Progenitor cell of endocrine pancreas (in vitro differentiated cells): ENCODE measurements at regions not wholly inside any gene's neighbourhood (a gene's known extent, or its start where the extent isn't known, plus 50 kb on each side); places are given as distances from the start of the nearest gene placed in this dataset.

Experiments used
- DNase-seq: peaks from one replicate; pipeline ENCODE4 v3.0.0; 2021; ENCODE audit warnings: low spot score; ENCODE audit not compliant: unreplicated experiment
- H3K27ac Mint-ChIP-seq: 2 replicates; pipeline ENCODE4 v1.8.0; 2021; ENCODE audit warnings: mild to moderate bottlenecking, moderate library complexity, mixed read lengths
- H3K27me3 Mint-ChIP-seq: 2 replicates; pipeline ENCODE4 v1.8.0; 2021; ENCODE audit warnings: mixed read lengths
- H3K36me3 Mint-ChIP-seq: 2 replicates; pipeline ENCODE4 v1.8.0; 2022; ENCODE audit warnings: mixed read lengths; ENCODE audit not compliant: insufficient read depth
- H3K4me1 Mint-ChIP-seq: 2 replicates; pipeline ENCODE4 v1.8.0; 2021; ENCODE audit warnings: low read depth, mixed read lengths
- H3K4me3 Mint-ChIP-seq: 2 replicates; pipeline ENCODE4 v1.8.0; 2021; ENCODE audit warnings: low read depth, mild to moderate bottlenecking, moderate library complexity, mixed read lengths
- H3K9me3 Mint-ChIP-seq: 2 replicates; pipeline ENCODE4 v1.8.0; 2021; ENCODE audit warnings: low read depth, mixed read lengths
- CTCF ChIP-seq: fragments of 200-600 bp; sonication (generic); IDR thresholded peaks from one replicate; pipeline ENCODE4 v1.5.0; 2021; ENCODE audit warnings: antibody characterized with exemption, mild to moderate bottlenecking; ENCODE audit not compliant: unreplicated experiment

DNA sequence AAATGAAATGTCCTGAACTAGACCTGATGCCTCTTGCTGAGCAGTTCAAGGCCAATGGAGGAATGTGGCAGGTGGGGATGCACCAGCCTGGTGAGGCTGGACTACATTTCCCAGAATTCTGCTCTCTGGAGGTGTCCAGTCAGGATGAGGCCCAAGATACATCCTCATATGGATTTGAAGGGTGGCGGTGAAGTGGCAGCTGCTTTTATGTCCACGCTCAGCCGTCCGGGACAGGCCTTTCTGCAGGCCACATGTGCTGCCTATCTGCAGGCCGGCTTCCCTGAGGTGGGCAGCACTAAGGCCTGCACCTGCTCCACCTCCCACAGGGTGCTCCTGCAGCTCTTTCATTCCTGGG lies 230.2 kb downstream of the BCL11B start:
- Mint-ChIP-seq H3K36me3 (no peaks in the 10 kb centered on the region), H3K4me1 (no peaks in the 10 kb centered on the region), H3K9me3 (no peaks in the 10 kb centered on the region), H3K27ac (no peak overlapping the region), H3K4me3 (no peak overlapping the region), H3K27me3 (peaks cover 18% of the 10 kb centered on the region)
- no peak for DNase-seq
- no peak for TF ChIP-seq CTCF

DNA sequence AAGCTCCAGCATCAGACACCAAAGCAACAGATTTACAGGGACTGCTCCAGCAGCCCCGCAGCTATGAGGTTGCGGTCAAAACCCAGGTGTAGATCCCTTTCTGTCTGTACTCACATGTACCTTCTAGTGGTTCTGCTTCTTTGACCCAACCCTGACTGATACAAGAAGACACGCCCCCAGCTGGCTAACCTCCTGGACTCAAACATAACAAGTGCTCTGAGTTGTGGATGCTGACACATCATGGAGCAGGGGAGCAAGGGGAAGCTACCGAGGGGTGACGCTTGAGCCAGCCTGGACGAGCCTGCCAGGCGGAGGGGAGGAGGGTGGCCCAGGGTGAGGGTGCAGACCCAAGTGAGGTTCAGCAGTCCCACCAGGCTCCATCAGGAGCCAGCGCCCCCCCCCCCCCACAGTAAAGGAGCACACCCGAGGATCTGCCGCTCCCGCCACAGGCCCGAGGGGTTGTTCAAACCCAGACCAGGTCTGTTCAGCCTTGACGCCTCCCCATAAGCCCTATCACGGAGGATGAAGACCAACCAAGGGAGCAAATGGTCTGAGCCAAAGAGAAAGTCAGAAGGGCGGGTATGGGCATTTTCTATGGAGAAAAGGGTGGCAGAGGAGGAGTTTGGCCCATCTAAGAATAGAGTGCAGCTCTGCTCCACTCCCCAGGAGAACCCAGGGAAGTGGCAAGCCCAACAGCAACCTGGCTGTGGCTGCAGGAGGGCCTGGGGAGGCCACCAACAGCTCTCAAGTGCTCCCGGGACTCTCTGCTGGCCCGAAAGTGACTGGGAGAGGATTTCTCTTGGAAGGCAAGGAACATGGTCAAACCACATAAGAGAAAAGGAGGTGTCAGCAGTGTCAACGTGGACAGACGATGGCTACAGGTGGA lies 229.4 kb downstream of the BCL11B start:
- Mint-ChIP-seq H3K27me3 (peaks cover 15% of the 10 kb centered on the region), H3K4me1 (no peaks in the 10 kb centered on the region), H3K4me3 (no peak overlapping the region), H3K36me3 (no peaks in the 10 kb centered on the region), H3K27ac (no peak overlapping the region), H3K9me3 (no peaks in the 10 kb centered on the region)
- no peak for DNase-seq
- no peak for TF ChIP-seq CTCF

DNA sequence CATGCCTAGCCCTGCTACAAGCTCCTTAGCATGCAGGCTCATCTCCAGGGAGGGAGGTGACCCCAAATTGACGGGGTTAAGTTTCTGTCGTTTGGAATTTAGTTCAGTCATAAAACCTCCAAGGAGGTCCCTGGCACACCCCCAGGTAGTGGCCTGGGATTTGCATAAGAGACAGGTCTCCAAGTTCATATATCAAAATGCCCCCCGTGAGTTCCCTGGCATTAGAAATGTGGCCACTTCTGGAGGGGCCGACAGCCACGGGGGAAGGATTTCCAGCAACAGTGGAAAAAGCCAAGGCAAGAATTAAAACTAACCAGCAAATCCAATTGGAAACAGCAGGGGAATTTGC lies 228.8 kb downstream of the BCL11B start:
- Mint-ChIP-seq H3K4me1 (no peaks in the 10 kb centered on the region), H3K36me3 (no peaks in the 10 kb centered on the region), H3K27me3 (peaks cover 15% of the 10 kb centered on the region), H3K9me3 (no peaks in the 10 kb centered on the region), H3K27ac (no peak overlapping the region), H3K4me3 (no peak overlapping the region)
- TF ChIP-seq CTCF, result no peak
- no peak for DNase-seq

DNA sequence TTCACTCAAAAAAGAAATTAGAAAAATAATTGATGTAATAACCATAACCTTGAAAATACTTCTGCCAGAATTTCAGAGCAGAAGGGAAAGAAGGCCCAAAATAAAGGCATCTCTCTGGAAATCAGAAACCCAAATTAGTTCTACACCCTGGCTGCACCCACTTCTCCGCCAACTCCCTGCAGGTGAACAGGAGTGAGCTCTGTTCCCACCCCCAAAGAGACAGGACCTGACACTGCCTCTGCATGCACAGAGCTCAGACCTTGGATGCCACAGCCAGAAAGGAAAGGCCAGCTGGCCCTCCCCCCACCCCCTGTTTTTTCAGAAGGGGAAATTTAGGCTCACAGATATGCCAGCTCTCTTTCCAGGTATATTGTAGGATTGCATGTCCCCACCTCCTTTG lies 228.2 kb downstream of the BCL11B start:
- peaks cover 15% of the 10 kb centered on the region for H3K27me3 Mint-ChIP-seq
- H3K4me1 Mint-ChIP-seq, result no peaks in the 10 kb centered on the region
- H3K36me3 Mint-ChIP-seq, result no peaks in the 10 kb centered on the region
- H3K9me3 Mint-ChIP-seq, result no peaks in the 10 kb centered on the region
- DNase-seq, result no peak
- TF ChIP-seq CTCF, result no peak
- no peak overlapping the region for H3K27ac Mint-ChIP-seq
- H3K4me3 Mint-ChIP-seq, result no peak overlapping the region

DNA sequence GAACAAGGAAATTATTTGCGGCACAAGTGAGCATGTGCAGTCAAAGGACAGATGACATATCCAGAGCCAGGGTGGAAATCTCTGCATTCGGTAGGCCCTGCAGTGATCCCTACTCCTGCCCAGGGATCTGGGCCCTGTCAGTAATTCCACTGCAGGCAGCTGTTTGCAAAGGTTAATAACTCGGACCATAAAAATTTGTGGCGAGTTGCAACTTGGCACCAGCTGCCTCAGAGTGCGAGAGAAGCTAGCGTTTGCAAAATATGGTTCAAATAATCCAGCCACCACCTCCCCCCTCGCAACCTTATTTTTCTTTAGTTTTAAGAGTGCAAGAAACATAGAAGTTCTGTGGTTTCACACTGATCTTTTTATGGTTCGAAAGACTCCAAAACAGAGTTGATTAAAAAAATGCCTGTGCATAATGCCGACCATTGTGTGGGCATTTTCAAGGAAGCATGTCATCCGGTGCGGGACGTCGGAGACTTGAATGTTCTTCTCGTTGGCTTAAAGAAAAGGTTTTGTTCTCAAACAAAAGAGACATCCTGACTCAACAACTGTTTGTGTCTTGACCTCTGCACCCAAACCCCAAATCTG lies 224.5 kb downstream of the BCL11B start:
- no peak for TF ChIP-seq CTCF
- no peaks in the 10 kb centered on the region for H3K4me1 Mint-ChIP-seq
- DNase-seq, result no peak
- H3K4me3 Mint-ChIP-seq, result no peak overlapping the region
- H3K27me3 Mint-ChIP-seq, result peaks cover 8% of the 10 kb centered on the region
- no peaks in the 10 kb centered on the region for H3K36me3 Mint-ChIP-seq
- H3K9me3 Mint-ChIP-seq, result peaks cover 9% of the 10 kb centered on the region
- no peak overlapping the region for H3K27ac Mint-ChIP-seq
